Germinal center (tissue), 1 donor: ENCODE measurements at regions not wholly inside any gene's neighbourhood (a gene's known extent, or its start where the extent isn't known, plus 50 kb on each side); places are given as distances from the start of the nearest gene placed in this dataset.
"Not testable (repeated sequence)": the region's sequence is repeated elsewhere in the genome, so short reads cannot be mapped to it uniquely, and the experiment has no call there.

Experiments used
- DNase-seq: peaks from one replicate; pipeline ENCODE4 v3.0.0; 2012; ENCODE audit warnings: mixed read lengths, low spot score

- no peak for DNase-seq
These were observed 51.5 kb upstream of the GRM3 start for GRCh38 chr7:86592185-86592584.

- DNase-seq: no peak
These were observed 69.7 kb upstream of the GRM3 start for GRCh38 chr7:86574006-86574405.

- no peak for DNase-seq
These were observed 84.8 kb upstream of the GRM3 start for GRCh38 chr7:86558680-86559501.

- no peak for DNase-seq
These were observed 109.1 kb upstream of the GRM3 start for GRCh38 chr7:86534641-86535040.

GRCh38 chr7:86504229-86504628 lies 139.5 kb upstream of the GRM3 start:
- DNase-seq: no peak

- no peak for DNase-seq
These were observed 143.7 kb upstream of the GRM3 start for GRCh38 chr7:86499986-86500385.

- no peak for DNase-seq
These were observed 157.9 kb upstream of the GRM3 start for GRCh38 chr7:86485827-86486226.

GRCh38 chr7:86479144-86479543 lies 164.6 kb upstream of the GRM3 start:
- DNase-seq: no peak

- DNase-seq: no peak
These were observed 166.3 kb upstream of the GRM3 start for GRCh38 chr7:86477343-86477935.

GRCh38 chr7:86470763-86471162 lies 172.9 kb upstream of the GRM3 start:
- DNase-seq: no peak

GRCh38 chr7:86469680-86470295 lies 173.9 kb upstream of the GRM3 start:
- peak; percentile 26 for DNase-seq

- DNase-seq: no peak
These were observed 189.0 kb upstream of the GRM3 start for GRCh38 chr7:86454753-86455152.

GRCh38 chr7:86453454-86453853 lies 190.3 kb upstream of the GRM3 start:
- no peak for DNase-seq

GRCh38 chr7:86448856-86449255 lies 194.9 kb upstream of the GRM3 start:
- no peak for DNase-seq

- DNase-seq: no peak
These were observed 198.4 kb upstream of the GRM3 start for GRCh38 chr7:86445285-86445684.

- DNase-seq: no peak
These were observed 199.5 kb upstream of the GRM3 start for GRCh38 chr7:86444245-86444644.

GRCh38 chr7:86440420-86440819 lies 203.3 kb upstream of the GRM3 start:
- DNase-seq: not testable (repeated sequence)

- no peak for DNase-seq
These were observed 205.7 kb upstream of the GRM3 start for GRCh38 chr7:86437951-86438450.

- DNase-seq: no peak
These were observed 211.9 kb upstream of the GRM3 start for GRCh38 chr7:86431761-86432160.

- DNase-seq: no peak
These were observed 231.9 kb upstream of the GRM3 start for GRCh38 chr7:86411814-86412213.

GRCh38 chr7:86407291-86407690 lies 236.4 kb upstream of the GRM3 start:
- no peak for DNase-seq

GRCh38 chr7:86391813-86392212 lies 251.9 kb upstream of the GRM3 start:
- no peak for DNase-seq

GRCh38 chr7:86375602-86376001 lies 268.1 kb upstream of the GRM3 start:
- DNase-seq: not testable (repeated sequence)
